Kidney glomerular epithelial cell (primary cell): ENCODE measurements at regions not wholly inside any gene's neighbourhood (a gene's known extent, or its start where the extent isn't known, plus 50 kb on each side); places are given as distances from the start of the nearest gene placed in this dataset.
"Not testable (repeated sequence)": the region's sequence is repeated elsewhere in the genome, so short reads cannot be mapped to it uniquely, and the experiment has no call there.

Source experiments
- DNase-seq: peaks from one replicate; lab custom pipeline; 2025; lab: John Stamatoyannopoulos, UW

DNA sequence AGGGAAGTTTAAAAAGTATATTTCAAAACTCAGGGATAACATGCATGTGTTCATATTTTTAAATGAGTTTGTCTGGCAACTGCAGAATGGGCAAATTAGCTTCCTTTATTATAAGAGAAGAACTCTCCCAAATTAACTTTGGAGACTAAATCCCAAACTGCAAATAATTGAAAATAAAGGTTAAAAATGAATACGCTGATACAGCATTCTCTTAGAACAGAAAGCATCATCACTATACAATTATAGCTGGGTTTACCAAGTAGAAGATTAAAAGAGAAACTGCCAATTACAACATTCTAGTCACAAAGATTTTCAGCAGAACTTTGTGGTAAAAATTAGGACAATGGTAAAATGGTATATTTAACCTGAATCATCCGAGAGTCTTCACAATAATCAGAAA is 73.3 kb downstream of the OLFM4 start:
- no peak for DNase-seq

DNA sequence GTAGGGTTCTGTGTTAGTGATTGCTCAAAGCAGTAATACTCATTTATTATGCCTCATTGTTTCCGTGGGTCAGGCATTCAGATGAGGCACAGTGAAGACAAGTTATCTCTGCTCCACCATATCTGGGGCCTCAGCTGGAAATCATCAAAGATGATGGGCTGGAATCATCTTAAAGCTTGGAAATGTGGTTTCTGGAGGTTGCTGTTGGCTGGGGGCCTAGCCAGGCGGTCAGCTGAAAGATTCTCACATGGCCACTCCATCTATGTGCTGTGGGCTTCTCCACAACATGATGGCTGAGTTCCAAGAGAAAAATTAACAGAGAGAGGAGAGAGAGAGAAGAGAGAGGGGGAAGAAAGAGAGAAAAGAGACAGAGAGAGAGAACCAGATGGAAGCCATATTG is 75.5 kb downstream of the OLFM4 start:
- DNase-seq: no peak

DNA sequence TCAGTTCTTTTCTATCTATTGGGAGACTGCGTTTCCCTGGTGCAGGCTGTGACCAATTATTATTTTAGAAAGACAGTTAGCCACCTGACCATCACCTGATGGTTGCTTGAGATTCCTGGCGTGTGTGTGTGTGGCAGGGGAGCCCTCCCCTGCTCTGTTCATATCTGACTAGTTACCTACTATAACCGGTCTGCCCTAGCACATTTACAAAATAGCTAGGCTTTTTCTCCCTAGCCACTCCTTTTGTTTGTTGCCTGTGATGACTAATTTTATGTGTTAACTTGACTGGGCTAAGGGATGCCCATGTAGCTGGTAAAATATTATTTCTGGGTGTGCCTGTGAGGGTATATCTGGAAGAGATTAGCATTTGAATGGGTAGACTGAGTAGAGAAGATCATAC is 76.9 kb downstream of the OLFM4 start:
- no peak for DNase-seq

DNA sequence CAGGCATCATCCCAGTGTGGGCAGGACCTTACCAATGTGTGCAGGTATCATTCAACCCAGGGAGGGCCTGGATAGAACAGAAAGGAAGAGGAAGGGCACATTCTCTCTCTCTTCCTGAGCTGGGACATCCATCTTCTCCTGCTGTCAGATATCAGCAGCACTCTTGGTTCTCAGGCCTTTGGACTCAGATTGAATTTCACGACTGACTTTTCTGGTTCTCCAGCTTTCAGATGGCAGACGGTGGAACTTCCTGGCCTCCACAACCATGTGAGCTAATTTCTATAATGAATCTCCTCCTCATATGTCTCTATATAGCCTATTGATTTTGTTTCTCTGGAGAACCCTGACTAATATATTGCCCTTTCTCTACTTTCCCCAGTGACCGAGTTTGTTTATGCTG is 77.3 kb downstream of the OLFM4 start:
- no peak for DNase-seq

DNA sequence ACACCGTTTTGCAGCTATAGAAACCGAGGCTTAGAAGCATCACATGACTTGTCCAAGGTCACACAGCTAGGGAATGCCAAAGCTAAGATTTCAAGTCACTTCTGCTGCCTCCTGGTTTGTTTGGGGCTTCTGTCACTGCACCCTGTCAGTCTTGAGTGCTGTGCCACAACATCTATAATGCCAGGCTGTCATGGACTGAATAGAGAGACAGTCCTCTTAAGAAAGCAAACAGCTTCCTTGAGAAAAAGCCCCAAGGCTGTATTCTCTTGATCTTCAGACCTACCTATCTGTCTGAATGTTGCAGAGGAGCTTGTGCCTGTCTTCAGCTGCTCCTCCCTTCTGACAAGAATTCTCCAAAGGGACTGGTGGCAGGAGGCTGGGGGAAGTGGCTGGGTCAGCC is 81.6 kb downstream of the OLFM4 start:
- DNase-seq: no peak

DNA sequence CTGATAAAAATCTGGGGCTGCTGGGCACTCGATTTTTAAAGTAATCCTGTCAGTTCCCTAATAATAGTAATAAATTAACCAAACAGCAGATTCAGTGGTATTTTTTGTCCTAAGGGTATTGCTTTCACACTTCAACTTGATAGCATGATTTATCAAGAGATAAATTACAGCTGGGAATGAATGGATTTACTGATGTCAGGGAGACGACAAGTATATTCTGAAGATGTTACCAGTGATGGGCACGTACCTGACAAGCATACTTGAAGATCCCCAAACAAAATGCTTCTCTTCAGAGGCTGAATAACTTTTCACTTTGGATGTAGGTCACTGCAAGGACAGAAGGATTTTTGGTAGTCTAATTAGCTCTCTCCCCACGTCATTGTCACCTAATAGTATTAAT is 82.0 kb downstream of the OLFM4 start:
- DNase-seq: no peak

DNA sequence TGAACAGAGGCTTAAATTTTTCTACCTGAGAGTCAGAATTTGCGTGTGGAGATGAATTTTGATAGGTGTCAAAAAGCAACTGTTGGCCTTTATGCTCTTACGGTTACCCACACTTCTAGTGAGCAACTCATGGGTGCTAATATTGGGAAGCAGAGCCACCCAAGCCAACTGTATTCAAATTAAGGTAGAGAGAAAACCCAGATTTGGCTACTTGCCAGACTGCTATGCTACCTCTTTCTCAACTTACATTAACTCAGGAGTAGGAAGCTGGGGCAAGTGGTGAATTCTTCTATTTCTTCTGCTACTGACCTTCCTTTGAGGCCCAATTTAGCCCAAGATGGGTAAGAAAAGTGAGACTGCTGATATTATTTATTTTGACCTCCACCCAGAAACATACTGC is 83.9 kb downstream of the OLFM4 start:
- DNase-seq: no peak

DNA sequence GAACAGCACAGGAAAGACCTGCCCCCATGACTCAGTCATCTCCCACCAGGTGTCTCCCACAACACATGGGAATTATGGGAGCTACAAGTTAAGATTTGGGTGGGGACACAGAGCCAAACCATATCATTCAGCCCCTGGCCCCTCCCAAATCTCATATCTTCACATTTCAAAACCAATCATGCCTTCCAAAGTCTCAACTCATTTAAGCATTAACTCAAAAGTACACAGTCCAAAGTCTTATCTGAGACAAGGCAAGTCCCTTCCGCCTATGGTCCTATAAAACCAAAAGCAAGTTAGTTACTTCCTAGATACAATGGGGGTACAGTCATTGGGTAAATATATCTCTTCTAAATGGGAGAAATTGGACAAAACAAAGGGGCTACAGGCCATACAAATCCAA is 88.4 kb downstream of the OLFM4 start:
- DNase-seq: not testable (repeated sequence)

DNA sequence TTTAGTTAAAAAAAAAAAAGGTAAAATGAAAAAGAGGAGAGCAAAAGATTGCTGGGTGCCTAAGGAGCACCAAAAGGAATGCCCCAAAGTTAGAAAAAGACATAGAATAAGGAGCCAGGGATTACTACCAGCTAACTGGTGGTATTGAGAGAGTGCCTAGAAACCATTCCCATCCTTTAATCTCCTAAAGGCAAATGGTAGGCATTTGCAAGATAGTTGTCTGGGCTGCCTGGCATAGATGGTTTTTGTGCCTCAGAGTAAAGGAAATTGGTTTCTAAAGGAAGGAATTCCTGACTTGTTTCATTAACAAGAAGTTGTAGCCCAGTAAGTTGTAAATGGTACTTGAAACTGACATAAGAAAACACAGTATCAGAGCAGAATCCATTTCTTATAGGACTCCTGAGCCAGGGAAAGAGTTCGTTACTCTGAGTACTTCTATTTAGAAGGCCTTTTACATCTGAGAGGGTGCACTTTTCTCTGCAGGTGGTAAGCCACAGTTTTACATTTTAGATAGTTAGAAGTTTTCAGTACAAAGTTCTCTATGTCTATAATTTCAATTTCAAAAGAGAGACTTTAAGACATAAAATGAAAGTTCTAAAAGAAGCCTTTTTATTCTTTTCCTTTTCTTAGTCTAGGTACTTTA is 92.6 kb downstream of the OLFM4 start:
- no peak for DNase-seq

DNA sequence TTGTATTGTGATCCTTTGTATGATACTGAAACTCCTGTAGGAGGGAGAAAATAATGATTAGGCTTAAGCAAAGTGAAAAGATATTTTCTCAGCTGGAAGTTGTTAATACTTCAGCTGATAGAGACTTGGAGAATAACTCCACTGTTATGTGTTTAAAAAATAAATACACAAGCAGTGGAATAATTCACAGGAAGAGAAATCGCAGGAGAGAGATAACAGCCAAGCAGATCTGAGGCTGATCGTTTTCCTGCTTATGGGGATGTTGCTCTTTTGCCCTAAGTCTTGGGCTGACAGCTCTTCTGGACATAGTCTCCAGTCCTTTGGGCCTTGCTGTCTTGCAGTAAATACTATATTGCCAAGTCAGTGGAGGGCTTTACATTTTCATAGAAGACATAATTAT is 93.3 kb downstream of the OLFM4 start:
- DNase-seq: no peak

DNA sequence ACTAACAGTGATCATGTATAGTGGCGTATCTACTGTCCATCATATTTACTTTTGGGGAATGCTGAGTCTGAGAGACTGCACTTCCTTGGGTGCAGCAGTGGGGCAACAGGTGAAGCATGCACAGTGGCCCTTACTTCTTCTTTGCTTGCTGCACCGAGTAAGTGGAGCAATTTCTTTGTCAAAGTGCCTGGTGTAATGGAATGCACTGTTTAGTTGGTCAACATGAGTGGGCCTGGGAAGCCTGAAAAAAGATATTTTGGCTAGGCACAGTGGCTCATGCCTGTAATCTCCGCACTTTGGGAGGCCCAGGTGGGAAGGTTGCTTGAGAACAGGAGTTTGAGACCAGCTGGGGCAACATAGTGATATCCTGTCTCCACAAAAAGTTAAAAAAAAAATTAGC is 94.9 kb downstream of the OLFM4 start:
- DNase-seq: no peak

DNA sequence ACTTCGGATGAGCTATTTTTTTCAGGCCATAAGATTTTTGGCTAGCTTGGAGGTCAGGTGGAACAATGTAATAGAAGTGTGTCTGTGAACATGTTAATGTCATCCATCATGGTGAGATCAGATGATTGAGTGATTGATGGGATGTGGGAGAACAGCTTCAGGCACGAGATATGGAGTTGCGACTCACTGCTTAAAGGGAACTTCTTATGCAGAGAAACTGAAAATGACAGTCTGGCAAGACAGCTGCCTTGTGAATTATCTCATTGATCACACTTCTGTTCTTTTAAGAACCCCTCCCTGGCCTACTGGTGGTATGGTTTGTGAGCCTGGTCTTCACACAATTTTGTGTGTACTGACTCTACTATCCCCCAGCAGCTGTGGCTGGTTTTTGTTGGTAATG is 96.0 kb downstream of the OLFM4 start:
- no peak for DNase-seq

DNA sequence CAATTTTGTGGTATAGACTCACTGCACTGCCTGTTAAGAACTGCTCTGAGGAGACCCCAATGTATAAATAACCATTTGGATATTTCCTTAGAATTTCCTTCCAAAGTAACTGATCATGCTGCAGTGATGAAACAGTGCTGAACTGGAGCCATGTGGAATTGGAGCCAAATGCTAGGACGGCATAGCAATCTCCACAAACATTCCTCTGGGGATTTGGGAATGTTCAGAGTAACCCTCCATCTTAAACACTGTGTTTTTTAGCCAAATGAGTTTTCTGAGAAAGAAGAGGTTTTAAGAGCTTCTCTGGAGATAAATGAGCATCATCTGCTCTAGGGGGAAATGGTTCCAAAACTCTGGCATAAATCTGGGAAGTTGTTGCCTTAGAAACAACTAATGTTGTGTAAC is 98.2 kb downstream of the OLFM4 start:
- DNase-seq: no peak

DNA sequence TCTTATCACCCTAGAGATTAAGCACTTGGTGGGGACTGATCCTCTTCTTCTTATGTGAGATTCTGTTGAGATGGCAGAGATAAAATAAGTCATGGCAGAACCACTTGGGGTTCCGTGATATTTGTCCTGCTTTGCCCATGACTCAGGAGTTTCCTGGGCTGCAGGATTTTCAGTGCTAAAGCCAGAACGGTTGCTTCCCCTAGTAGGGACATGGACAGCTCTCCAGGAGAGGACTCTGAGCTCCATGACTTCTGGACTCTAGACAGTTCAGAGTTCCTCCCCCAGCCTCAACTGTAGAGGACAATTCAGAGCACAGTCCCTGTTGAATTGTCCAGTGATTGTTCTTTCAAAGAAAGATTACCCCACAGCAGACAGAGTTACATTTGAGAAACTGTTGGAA is 98.8 kb downstream of the OLFM4 start:
- no peak for DNase-seq

DNA sequence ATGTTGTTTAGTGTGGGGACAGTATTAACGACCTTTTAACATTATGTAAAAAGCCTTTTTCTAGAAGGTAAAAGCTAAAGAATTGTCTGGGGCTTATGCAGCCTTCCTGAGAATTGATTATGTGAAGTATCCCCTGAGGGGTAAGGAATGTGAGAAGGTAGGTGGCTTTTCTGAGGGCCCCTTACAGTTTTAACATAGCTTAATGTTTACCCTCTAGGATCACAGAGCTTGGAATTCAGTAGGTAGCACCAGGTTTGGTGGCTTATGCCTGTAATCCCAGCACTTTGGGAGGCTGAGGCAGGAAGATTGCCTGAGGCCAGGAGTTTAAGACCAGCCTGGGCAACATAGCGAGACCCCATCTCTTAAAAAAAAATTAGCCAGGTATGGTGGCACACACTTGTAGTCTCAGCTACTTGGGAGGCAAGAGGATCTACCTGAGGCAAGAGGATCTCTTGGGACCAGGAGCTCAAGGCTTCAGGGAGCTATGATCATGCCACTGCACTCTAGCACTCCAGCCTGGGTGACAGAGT is 101.3 kb downstream of the OLFM4 start:
- no peak for DNase-seq

DNA sequence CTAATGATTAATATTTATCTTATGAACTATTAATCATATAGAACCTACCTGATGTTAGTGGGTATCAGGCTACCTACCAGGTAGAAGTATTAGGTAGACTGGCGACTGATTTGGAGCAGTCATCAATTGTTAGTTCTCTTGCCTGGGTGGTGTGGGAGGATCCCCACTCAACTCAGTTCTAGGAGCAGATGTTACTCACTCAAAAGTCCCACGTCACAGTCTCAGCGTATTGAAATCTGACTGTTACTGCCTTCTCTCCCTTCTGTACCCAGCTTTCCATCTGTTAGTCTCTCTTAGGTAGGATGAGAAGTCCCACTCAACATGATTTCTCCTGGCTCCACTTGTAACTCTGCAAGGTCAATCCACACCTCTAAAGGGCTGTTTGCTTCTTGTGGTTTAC is 102.7 kb downstream of the OLFM4 start:
- no peak for DNase-seq

DNA sequence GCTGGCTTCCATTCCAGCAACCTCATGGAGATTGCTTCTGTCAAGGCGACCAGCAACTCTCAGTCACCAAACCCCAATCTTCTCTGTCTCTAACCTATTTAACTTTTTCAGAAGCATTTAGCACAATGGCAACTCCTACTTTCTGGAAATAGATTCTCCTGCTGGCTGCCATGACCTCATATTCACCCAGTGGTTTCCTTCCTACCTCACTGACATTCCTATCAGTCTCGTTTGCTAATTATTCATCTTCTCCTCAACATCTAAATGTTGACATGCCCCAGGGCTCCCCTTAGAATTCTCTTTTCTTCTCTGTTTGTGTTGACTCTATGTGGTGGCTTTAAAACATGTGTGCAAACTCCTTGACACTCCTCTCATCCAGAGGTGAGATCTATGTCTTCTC is 106.7 kb downstream of the OLFM4 start:
- no peak for DNase-seq

DNA sequence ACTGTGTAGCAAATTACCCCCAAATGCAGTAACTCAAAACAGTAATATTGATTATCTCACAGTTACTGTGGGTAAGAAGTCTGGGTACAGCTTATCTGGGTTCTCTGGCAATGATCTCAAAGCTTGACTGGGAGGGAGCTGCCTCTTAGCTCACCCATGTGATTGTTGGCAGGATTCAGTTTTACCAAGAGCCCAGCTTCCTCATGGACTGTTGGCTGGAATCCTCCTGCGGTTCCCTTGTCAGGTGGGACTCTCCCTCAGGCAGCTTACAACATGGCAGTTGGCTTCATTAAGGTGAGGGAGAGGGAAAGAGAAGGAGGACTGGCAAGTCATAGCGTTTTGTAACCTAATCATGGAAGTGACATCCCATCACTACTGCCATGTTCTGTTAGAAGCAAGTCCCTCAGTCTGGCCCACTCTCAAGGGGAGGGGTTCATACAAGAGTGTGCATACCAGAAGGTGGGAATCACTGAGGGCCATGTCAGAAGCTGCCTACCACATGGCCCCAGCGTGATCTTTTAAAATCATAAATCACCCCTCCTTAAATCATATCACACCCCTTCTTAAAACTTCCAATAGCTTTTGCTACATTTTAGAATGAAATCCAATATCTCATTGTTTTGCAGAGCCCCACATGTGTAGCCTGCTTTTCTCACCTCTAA is 108.1 kb downstream of the OLFM4 start:
- no peak for DNase-seq

DNA sequence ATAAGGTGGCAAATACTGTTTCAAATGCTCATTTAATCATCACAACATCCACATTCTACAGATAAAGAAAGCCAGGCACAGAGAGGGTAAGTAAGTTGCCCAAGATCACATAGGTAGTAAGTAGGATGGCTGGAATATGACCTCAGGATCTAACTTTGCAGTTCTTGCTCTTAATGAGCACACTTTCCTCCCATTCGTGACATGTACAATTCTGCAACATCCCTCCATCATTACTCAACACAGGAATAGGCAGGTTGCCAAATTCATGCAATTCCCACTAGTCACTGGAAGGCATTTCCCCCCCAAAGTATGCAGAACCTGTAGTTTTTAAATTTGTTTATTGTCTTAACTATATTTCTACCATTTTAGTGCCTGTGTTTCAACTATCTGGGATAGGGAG is 109.2 kb downstream of the OLFM4 start:
- no peak for DNase-seq

DNA sequence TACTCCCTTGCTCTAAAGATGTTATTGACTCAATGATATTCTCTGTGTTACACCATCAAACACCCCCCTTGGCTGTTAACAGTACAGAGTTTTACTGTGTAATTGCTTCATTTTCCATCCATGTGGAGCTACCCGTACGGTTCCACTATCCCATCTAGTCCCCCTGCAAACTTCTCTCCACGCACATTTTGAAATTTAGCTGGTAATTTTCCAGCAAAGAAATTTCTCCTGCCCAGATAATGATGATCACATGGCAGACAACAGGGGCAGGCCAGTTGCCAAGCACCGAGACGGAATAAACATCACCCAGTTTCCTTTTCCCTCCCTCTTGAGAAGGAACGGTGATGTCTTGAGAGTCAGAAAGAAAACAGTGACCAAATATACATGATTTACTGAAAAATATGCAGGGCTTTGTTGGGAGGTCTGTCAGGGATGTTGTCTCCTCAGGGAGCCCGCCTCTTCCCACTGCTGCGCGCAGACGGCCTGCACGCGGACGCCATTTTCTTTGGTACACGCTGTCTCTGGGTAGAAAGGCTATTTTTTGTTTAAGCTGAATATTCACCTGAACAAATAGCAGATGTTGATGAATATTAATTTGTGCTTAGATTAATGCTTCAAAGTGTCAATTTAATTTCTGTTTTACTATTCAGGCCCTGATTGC is 109.9 kb downstream of the OLFM4 start:
- DNase-seq: no peak

DNA sequence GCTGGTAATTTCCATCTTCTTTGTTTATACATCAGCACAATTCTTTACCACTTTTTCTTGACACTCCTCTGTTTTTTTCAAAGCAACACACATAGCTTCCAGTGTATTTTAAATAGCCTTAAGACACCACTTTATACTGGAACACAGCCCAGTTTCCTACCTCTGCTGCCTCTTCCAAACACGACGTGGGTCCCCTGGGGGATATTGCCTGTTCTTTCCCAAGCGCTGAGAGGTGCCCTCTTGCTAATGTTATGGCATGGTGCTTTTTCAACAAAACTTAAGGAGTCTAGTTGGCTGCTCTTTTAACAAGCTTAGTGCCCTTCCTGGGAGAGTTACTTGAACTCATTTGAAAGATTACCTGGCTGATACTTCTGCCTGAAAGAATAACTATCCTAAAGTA is 112.7 kb downstream of the OLFM4 start:
- no peak for DNase-seq

DNA sequence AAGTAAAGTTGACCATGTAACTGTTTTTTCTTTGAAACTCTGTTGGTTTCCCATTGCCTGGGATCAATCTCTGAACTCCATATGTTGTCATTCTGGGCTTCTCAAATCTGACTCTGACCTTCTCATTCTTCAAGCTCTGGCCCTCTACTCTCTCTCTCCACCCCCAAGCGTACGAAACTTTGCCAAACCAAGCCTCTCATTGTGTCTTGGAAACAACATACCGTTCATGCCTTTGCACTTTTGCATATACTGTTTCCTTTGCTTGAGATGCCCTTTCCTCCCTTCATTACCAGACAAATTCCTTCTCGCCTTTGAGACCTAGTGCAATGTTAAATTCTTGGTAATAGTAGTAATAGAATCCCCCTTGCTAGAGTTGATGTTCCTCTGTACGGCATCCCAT is 113.7 kb downstream of the OLFM4 start:
- DNase-seq: no peak

DNA sequence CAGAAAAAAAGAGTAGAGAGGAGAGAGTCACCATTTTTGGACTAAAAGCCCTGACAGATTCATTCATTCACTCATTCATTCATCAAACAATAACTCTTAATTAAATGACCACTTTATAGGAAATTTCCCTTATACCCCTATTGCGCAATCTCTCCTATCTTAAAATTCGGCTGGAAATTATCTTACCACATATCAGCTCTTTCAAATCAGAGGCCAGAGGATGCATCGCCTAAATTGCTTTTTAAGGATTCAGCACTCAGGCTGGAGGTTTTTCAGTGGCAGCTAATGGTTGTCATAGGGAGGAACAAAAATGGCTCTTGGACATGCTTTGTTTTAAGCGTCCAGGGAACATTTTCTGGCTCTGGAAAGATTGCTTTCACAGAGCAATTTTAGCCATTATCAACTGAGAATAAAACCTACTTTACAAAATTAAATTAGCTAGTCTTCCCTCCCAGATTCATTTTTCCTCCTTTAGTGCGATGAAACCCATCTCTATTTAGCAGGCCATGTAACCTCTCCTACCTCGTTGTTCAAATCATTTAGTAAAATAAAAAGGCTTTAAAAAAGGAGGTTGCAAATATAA is 115.2 kb downstream of the OLFM4 start:
- DNase-seq: no peak
